ENCODE measurements at regions not wholly inside any gene's neighbourhood (a gene's known extent, or its start where the extent isn't known, plus 50 kb on each side); places are given as distances from the start of the nearest gene placed in this dataset.

GRCh38 chrY:16715278-16715677 is 1164.7 kb downstream of the CDY2B start:
- no peak for TF ChIP-seq CTCF (conservative IDR thresholded peaks at IDR 0.05)
- H3K27ac ChIP-seq, result no peak overlapping the region

- no peak overlapping the region for H3K27ac ChIP-seq
- no peak for TF ChIP-seq CTCF (conservative IDR thresholded peaks at IDR 0.05)
These were observed 1206.8 kb downstream of the CDY2B start for GRCh38 chrY:16673102-16673787.

- no peak overlapping the region for H3K27ac ChIP-seq
- TF ChIP-seq CTCF (conservative IDR thresholded peaks at IDR 0.05), result no peak
These were observed 1211.6 kb downstream of the CDY2B start for GRCh38 chrY:16668402-16668801.

GRCh38 chrY:16662741-16663140 is 1217.3 kb downstream of the CDY2B start:
- peak; percentile 56 for TF ChIP-seq CTCF (conservative IDR thresholded peaks at IDR 0.05)

GRCh38 chrY:16659340-16659739 is 1220.7 kb downstream of the CDY2B start:
- TF ChIP-seq CTCF (conservative IDR thresholded peaks at IDR 0.05), result no peak

More at GRCh38 chrY:16662741-16663140, 1217.3 kb downstream of the CDY2B start:
- H3K27ac ChIP-seq, result no peak overlapping the region

GRCh38 chrY:16653971-16654370 is 1226.0 kb downstream of the CDY2B start:
- no peak overlapping the region for H3K27ac ChIP-seq
- no peak for TF ChIP-seq CTCF (conservative IDR thresholded peaks at IDR 0.05)

More at GRCh38 chrY:16659340-16659739, 1220.7 kb downstream of the CDY2B start:
- no peak overlapping the region for H3K27ac ChIP-seq

- TF ChIP-seq CTCF (conservative IDR thresholded peaks at IDR 0.05), result no peak
- no peak overlapping the region for H3K27ac ChIP-seq
These were observed 1234.0 kb downstream of the CDY2B start for GRCh38 chrY:16645991-16646390.
